NCI-H1417 treated with DMSO at 0.1 percent for 48 hours (cell line): ENCODE measurements at regions not wholly inside any gene's neighbourhood (a gene's known extent, or its start where the extent isn't known, plus 50 kb on each side); places are given as distances from the start of the nearest gene placed in this dataset.
A peak's percentile ranks its signal among the peaks of the same experiment; 100 is the strongest.

Experiments used
- DNase-seq: peaks from one replicate; lab custom pipeline; 2025; lab: John Stamatoyannopoulos, UW

DNA sequence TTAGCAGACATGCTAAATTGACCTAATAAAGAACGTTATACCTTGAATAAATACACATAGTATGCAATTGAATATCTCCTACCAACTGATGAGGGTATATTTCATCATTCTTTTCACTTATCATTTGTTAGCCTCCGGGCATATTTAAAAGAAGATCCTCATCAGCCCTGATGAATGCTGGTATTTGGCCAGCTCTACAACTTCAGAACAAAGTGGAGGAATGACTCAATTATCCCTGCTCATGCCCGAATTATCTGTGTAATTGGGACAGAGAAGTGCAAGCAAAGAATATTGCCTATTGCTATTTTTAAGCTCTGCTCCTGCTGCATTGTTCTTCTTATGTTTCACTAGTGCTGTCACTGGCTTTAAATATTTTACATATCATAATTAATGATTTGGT is 622.1 kb downstream of the METTL15 start:
- no peak for DNase-seq

DNA sequence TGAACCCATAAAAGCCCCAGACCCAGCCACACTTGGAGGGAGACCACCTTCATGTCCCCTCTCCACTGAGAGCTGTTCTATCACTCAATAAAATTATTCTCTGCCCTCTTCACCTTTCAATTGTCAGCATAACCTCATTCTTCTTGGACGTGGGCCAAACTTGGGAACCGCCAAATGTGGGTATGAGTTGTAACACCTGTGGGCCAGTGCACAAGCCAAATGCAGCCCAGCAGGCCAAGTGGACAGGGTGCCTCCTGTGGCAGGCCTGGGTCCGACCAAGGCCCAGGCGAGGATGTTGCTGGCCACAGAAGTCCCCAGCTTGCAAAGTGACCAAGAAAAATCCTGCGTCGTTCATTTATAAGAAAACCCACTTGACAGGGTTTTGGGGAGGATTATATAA is 621.2 kb downstream of the METTL15 start:
- DNase-seq, result no peak

- no peak for DNase-seq
These were observed 620.5 kb downstream of the METTL15 start for GRCh38 chr11:28728666-28729065.

DNA sequence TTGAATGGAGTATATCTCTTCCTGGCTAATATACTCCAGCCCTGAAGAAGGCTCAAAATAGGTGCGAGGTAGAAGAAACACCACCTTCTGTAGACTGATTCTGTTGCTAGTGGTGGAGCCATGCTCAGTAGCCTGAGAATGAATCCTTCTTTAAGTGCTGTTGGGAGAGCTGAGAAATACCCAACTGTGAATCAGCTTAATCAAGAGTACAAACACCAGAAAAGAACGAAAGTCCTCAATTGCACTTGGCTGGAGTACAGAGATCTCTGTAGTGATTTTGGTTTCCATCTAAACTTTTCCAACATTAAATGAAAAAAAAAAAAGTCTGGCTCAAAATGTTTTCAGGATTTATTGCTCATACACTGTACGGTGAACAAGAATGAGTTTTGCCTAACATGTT is 619.1 kb downstream of the METTL15 start:
- DNase-seq, result no peak

DNA sequence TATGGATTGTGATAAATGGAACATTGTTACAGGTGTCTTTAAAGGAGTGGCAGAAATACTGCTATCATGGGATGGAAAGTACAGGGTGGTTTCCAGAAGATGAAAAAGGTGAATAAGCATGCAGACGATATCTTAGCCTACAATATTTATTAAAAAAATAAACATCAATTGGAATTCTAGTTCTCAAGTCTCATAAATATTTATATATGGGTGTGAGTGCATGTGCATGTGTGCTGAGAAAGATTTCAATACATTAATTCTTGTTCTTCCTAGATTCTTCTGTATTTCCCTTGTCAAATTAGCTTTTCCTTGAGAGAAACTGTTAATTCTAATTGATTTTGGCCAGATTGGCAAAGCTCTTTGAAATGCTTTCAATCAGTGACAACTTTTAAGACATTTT is 618.2 kb downstream of the METTL15 start:
- no peak for DNase-seq

DNA sequence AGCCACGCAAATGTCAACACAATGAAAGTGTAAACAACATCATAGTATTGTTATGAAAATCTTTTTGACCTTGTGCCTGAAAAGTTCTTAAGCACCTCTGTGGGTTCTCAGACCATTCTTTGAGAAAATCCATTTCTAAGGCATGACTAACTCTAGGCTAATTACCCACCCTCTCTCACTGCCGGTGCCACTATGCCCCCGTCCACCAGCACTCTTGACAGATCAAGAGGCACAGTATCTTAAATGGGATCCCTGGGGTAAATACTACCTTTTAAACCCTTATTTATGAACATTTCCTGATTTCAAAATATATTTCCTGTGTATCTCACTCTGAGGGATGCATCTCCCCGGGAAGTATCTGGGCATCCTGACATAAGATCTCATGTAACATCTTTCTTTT is 607.5 kb downstream of the METTL15 start:
- DNase-seq, result no peak

- DNase-seq, result peak; percentile 10
These were observed 605.7 kb downstream of the METTL15 start for GRCh38 chr11:28713850-28714249.

DNA sequence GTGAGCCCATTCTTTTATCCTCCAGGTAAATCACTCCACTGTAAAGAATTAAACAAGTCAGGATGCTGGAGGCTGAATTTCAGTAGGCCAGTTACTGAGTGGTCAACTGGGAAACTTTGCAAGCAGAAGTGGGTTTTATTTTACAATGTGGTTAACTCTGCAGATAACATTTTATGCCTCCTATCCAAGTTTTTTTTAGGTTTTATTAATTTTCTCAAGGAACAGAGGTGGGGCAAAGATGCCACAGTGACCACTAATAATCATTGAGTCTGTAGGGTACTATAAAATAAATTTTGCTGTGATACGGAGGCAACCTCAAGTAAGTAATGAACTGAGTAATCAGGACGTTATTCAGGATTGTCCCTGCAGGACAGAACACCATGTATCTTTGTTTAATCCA is 599.9 kb downstream of the METTL15 start:
- DNase-seq, result no peak

DNA sequence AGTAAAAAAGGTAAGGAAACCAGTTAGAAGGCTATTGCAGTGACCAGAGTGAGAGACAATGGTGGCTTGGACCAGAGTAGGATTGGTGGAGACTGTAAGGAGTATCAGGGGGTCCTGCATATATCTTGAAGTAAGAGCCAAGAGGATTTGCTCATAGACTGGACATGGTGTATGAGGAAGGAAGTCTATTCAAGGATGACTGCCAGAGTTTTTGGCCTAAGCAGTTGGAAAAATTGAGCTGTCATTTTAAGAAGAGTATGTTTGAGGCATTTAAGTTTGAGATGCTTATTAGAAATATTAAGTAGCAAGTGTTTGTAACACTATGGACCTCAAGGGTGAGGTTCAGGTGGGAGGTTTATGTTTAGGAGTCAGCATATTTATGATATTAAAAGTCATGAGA is 596.6 kb downstream of the METTL15 start:
- DNase-seq, result no peak

- no peak for DNase-seq
These were observed 595.2 kb downstream of the METTL15 start for GRCh38 chr11:28703371-28703770.

- DNase-seq, result no peak
These were observed 594.7 kb downstream of the METTL15 start for GRCh38 chr11:28702871-28703270.

DNA sequence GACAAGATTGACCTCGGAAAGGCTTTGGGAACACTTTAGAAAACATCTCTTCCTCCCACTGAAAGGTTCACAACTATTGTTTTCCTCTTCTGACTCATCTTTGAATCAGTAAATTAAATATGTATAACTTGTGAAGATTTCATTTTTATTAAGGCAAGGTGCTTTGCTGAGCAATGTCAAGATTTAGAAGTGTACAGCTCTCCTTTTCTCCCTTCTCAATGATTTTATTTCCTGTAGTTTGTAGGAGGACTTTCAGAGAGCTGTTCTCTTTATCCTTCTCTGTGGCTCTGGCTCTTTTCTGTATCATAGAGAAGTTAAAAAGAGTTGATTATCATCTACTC is 594.2 kb downstream of the METTL15 start:
- no peak for DNase-seq

GRCh38 chr11:28701760-28702449 is 593.7 kb downstream of the METTL15 start:
- no peak for DNase-seq

GRCh38 chr11:28699701-28700100 is 591.5 kb downstream of the METTL15 start:
- no peak for DNase-seq

GRCh38 chr11:28697920-28698827 is 590.0 kb downstream of the METTL15 start:
- no peak for DNase-seq

GRCh38 chr11:28696591-28696990 is 588.4 kb downstream of the METTL15 start:
- no peak for DNase-seq

GRCh38 chr11:28690746-28691145 is 582.6 kb downstream of the METTL15 start:
- no peak for DNase-seq

GRCh38 chr11:28684011-28684586 is 575.9 kb downstream of the METTL15 start:
- no peak for DNase-seq

DNA sequence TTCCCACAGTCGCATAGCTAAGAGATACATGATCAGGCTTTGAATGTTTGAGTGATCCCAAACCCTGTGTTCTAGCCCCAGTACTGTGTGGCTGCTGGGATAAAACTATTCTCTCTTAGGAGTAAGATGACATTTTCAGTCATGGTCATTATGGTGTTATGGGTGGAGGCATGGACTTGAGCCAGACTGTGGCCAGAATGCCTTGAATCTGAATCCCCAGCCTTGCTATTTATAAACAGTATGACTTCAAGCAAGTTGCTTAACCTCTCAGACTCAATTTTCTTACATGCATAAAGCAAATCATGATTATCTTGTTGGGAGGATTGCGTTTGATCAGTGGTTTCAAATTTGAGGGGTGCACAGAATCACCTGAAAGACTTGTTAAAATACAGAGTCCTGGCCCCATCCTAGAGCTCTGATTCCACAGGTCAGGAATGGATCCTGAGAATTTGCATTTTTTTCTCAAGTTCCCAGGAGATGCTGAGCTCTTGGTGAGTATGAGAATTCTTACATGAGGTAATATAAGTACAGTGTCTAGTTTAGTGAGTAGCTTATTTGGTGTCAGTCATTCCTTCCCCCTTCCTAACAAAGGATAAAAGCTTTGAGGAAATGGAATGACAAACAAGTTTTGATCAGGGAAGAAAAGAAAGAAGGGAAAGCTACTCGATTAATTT is 571.7 kb downstream of the METTL15 start:
- DNase-seq, result no peak

DNA sequence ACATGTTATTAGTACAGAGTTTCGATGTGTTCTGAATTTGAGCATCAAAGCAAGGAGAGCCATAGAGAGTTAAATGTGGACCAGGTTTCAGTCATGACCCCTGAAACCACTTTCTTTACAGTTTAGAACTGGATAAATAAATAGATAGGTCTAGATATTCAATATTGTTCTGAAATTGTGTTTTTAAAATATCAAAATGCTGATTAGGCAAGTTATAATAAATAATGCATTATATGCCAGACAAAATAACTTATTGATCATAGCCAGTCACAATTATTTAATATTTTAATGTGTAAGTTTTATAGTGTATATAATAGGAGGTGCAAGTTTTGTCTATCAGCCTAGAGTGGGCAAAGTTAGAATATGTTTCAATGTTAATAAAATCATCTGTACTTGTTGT is 569.5 kb downstream of the METTL15 start:
- no peak for DNase-seq

DNA sequence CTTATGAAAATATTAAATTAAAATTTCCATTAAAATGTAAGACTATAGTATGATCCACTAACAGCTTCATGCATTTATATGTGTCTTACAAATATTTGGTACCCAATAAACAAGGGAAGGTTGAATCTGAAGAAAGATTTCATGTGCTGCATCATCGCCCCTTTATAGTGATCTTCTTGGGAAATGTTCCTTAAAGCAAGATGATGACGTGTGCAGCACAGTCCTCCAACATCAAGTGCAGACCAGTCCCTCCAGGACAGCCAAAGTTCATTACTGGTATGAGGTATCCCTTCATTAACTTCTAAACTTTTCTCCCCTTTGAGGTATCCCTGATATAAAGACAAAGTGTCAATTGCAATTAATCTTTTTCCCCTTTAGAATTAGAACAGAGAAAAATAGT is 567.0 kb downstream of the METTL15 start:
- DNase-seq, result no peak

DNA sequence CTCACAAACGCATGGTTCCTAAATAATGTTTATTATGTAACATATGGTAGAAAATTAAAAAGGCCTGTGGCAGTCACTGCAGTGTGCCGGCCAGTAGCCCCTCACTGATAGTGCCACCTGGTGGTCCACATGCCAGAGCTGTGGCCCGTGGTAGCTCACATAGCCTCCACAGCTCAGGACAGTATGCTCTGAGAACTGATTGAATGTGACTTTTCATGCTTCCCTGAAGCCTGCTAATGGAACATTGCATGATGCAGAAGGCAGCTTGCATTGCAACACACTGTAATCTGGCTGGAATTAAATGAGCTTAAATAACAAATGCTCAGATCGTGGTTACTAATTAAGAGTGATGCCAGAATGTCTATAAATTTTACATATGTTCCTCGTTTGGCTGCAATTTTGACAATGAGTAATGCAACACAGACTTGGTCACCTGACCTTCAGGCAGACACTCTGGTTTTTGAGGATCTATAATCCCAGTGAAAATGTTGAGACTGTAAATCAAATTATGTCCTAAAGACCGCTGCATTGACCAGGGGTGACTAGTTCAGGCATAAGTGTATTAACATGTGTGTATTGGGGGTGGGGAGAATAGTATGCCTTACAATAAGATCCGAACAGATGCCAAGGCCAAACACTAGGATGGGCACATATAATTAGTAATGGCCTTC is 566.4 kb downstream of the METTL15 start:
- no peak for DNase-seq
